Lung microvascular endothelial cell (primary cell): ENCODE measurements at regions not wholly inside any gene's neighbourhood (a gene's known extent, or its start where the extent isn't known, plus 50 kb on each side); places are given as distances from the start of the nearest gene placed in this dataset.

ENCODE experiments used
- DNase-seq, 2 donors: peaks; one replicate each; pipeline versions ENCODE4 v3.0.0 to v3.0.0-alpha.2; 2010; ENCODE audit warnings: low read depth in 2 of 2

DNA sequence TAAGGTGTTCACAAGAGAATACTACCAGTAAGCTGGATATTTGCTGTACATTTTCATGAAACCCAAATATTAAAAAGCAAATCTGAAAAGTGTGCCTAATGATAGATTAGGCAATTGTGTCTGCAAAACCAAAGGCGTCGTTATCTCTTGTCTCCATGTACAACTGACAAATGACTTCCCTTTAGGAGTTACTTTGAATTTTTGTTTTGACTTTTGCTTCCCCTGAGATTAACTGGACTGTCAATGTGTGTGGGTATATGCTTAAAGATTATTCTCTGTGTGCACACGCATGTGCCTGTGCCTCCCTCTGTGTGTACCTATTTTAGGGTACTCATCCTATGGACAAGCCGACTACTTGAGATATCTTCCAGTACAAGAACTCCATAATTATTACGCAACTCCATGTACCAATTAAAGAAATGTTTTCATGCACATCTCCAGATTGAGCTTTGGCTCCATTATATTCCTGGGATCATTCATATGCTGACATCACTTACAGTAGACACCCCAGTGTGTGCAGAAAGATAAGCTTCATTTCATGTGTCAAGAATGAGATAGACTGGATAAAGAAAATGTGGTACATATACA, 431.2 kb upstream of the ADAMTS9 start:
- no peak for DNase-seq

DNA sequence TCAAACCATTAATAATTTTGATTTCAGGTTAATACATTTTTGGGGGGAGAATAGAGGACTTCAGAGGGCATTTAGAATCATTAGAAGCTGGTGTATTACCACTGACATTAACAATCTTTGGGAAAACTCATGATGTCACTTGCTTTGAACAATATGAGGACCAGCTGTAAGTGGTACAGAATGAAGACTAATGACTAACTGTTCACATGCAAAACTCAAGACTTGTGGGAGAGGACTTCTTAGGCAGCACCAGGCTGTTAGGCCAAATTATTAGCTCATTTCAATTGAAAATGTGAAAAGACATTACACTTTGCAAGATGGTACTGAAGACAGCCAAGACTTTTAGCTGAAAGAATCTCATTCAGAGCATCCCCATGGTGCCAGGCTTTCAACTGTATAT, 426.2 kb upstream of the ADAMTS9 start:
- no peak for DNase-seq

DNA sequence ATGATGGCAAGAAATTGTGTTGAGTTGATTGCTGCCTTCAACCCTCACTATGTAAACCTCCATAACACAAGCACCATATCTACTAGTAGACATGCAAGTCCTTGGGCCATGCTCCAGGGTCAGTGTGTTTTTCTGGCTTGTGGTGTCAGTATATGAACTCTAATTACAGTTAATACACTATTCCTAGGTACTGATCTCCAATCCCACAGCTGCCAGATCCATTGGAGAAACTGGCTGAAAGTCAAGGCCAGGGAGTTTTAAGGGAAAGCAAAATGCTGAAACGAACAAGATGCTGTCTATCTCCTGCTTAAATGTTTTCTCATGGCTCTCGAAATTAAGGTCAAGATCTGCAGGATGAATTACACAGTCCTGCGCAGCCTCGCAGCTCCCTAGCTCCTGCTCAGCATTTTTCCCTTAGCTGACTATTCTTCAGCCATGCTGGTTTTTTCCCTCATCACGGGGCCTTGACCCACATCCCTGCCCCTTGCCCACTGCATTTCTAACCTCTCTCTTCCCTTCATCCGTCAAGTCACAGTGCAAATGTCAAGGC, 425.0 kb upstream of the ADAMTS9 start:
- no peak for DNase-seq

DNA sequence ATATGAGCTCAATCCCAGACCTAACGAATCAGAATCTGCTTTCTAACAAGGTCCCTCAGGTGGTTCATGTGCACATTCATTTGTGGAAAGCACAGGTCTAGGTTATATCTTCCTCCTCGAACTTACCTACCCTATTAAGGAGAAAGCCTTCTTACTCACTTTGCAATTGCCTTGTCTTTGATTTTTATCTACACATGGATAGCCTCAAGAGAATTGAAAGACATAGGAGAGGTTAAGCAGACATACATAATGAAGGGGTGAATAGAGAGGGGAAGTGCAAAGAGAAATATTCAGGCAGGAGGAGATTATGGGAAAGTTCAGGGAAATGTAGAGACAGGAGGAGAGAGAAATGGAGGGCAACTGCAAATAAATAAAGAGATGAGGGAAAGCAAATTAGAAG, 422.9 kb upstream of the ADAMTS9 start:
- no peak for DNase-seq

DNA sequence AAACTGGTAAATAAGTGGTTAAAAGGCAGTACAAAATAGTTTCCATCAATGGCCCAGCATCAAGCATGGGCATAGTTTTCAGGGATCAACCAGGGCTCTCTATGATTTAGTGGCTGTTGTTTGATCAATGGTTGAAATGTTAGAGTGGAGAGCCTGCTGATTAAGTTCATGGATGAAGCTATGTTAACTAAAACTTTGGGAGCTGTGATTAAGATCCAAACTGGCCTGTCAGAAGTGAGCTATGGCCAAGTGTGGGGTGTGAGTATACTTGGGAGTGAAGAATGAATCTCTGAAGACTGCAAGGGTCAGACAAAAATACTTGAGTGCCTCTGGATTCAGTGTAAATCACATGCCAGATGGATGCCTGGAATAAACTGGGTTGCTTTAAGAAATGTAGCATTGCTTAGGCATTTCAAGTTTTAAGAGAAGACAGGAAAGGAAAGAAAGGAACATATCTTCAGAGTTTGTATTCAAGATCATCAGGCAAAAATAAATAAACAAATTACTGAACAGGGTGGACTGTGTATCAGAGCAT, 422.2 kb upstream of the ADAMTS9 start:
- no peak for DNase-seq

DNA sequence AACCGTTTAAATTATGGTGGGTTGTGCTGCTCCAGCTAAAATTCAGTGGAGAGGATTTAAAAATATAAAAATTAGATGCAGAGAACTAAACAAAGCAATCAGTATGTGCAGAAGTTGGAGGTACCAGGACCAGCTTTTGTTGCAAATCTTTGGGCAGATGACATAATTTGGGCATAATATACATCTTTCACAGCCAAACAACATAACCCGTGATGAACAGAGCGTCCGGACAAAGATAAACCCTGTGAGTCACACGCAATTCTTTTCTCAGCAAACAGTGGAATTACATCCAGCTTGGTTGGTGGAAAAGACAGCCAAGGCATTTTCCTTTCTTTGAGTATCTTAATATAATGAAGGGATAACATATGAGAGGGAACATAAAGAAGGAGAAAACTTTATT, 419.4 kb upstream of the ADAMTS9 start:
- DNase-seq = peak; percentile 67 to 88

DNA sequence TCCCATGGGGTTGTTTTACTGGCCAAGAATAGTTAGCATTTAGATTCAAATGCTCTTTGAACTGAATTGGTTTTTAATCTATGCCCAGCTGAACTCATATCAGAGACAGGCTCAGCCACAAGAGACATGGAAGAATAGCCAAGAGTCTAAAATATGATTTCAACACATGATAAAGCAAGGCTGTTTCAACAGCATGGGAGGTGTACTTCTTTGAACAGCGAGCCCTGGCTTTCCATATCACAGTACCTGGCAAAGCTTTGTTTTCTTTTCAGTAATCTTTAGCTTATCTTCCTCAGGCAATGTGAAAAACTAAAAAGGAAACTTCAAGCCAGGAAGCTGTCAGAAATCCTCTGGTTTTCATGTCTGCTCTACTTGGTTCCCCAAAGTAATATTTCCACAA, 413.6 kb upstream of the ADAMTS9 start:
- peak in 1 of 2 donors; percentile 8 for DNase-seq

DNA sequence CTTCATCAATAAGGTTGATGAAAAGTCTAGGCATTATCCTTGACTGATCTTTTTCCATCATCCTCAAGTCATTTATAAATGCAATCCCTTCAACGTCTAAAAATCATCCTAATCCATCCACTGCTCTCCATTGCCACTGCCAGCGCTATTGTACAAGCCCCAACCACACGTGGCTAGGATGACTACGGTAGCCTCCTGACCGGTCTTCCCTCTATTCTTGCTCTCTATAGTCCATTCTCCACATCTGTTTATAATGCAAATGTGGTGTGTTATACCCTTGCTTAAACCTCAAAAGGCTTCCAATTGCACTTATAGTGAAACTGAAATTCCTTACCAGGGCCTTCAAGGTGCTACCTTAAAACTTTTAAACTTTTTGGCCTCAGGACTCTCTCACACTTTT, 410.6 kb upstream of the ADAMTS9 start:
- no peak for DNase-seq

DNA sequence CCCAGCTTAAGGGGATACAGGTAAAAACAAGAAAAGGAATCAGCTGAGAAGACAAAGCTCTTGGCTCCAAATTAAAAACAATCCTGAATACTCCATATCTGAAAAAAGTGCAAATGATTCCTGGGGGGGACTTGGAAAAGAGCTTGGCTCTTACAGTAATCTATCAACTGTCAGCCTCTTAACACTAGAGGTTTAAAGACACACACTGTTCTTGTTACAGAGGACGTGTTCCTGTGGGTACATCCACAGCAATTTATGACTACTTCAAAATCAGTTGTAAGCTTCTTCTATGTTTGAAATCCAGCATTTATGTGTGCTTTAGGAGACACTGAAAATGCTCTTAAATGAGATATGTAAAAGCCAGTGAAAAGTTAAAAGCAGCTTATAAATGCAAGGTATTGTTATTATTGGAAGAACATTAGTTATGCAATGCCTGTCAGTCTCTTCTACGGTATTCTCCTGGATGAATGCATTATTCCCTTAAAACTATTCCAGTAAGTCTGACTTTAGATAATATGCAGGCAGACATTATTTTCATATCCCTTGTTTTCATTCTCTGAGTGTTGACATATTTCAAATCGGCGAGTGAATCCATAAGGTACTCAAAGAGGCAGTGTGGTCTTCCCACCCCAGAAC, 408.4 kb upstream of the ADAMTS9 start:
- DNase-seq = no peak

DNA sequence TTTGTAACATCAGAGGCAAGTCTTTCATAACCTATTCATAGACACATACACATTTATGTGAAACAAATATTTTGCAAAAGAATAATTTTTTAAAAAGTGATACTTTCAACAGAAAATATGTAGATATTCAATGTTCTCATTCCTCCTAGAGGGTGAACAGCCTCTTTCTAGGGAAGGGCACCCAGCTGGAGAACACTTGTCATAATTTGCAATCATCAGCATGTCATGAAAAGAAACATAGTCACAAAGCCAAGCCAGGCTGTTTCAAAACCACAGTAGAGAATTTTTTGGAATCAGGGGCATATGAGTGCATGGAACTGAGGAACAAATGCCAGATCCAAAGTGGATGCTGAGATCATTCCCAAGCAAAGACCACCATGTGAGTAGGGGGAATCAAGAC, 406.9 kb upstream of the ADAMTS9 start:
- no peak for DNase-seq

DNA sequence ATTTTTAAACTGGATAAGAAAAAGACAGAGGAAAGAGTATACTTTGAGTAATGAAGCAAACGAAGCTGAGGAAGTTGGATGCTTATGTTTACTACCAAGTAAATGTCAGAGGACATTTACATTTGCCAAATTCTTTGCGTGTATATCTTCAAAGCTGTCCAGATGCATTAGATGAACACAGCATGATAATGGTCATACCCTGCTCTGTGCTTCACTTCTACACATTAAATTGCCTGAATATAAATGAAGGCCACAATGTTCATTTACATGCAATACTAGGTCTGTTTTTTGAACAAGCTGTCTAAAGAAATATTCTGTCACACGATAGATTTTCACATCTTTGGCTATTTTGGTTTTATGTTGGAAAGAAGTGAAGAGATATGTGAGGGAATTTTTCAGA, 405.8 kb upstream of the ADAMTS9 start:
- DNase-seq = no peak

DNA sequence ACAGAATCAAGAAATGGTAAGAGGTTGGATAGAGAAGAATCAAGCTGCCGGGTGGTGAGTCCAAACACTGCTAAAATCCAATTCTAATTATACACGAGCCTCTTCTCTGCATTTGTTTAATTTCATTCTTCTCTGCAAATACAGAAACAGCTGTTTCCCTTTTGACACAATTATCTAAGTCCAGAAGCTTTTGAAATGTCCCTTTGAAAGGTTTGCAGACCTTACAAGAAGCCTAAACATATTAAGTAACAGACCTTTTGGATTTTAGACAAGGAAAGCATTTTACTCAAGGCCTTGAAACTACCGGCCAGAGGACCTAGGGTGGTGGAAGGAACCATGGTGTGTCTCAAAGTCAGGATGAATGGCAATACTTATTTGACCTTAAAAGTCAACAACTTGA, 403.8 kb upstream of the ADAMTS9 start:
- DNase-seq = no peak

DNA sequence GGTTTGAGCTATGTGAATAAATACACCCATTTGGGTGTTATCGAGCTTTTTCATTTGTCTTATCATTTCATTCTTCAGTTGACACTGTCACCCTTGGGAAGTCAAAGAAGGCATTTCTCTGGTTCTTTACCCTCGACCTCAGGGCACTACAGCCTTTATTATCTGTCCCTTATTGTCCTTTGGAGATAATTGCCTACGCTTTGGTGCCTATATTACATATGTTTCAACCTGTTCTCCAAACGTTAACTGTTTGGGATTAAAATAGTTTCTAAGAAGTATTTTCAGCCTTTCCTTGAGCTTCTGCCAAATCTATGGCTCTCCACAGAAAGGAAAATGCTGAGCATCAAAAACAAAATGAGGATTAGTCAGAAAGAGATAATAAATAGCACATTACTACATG, 395.4 kb upstream of the ADAMTS9 start:
- peak in 1 of 2 donors; percentile 49 for DNase-seq

DNA sequence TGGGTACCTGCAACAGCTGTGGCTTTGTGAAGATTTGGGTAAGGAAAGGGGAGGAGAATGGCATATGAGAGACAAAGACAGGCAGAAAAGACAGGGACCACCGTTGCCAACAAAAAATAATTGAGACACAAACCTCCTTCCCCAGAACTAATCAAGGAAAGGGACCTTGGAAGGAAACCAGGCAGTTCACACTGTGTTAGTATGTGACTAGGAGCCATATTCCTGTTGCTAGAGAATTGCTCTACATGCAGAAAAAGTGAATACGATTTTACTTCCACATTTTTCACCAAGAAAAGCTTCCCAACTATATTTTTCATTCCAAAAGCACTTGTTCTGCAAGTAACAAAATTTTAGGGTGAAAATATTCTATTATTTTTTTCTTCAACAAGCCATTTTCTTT, 393.7 kb upstream of the ADAMTS9 start:
- DNase-seq = no peak

DNA sequence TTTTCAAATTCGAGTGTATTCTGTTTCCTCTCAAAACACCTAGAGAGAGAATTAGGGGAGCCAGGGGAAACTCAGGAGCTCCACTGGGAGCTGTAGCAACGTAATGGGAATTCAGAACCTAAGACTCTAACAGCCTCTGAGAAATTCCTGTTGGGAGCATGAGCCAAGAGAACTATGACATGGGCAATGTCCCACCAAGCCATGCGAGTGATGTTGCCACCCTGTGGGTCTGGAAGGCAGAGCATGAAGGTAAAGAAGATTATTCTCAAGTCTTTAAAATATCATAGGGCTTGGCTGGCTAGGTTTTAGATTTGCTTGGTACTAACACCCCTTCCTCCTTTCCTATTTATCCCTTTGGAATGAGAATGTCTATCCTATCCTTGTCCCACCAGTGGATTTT, 392.6 kb upstream of the ADAMTS9 start:
- DNase-seq = peak in 1 of 2 donors; percentile 29

DNA sequence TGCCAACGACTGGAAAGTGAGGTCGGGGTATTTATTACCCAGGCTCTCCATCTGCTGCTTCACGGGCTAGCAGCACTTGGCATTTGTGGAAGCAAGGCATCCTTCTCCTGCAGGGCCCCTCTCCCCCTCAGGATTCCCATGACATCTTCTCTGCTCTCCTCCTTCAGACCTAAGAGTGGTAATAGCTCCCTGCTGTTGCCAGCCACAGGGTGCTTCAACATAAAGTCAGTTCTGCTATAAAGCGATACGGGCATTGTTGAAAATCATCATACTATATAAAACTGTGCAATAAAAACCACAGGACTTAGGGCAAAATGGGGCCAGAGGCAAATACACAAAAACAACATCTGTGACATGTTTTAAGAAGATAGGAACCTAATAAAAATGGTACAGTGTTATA, 391.8 kb upstream of the ADAMTS9 start:
- no peak for DNase-seq

DNA sequence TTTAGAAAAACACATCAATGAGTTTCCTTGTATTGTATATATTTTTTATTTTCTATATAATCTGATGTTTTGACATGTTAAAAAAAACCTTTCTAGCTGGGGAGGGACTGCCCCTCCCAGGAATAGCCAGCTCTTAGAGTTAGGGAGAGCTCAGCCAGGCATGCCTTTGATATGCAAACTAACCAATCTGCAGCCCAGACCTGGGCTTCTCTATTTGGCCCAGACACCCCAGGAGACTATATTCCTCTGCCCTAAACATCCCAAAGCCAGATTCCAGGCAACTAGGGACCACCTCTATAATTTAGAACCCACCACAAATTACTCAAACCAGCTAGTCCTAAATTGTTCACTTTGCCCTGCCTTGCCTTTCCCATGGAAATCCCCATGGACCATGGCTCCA, 390.9 kb upstream of the ADAMTS9 start:
- DNase-seq = no peak

DNA sequence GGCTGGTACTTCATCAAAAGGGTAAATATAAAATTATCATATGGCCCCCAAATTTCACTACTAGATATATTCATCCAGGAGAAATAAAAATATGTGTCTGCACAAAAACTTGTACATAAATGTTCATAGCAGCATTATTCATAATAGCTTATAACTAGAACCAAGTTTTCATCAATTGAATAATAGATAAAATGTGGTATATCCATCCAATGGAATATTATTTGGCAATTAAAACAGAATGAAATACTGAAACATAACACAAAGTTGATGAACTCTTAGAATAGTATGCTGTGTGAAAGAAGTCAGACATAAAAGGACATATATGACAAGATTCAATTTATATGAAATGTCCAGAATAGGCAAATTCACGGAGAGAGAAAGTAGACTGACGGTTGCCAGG, 389.3 kb upstream of the ADAMTS9 start:
- DNase-seq = no peak

DNA sequence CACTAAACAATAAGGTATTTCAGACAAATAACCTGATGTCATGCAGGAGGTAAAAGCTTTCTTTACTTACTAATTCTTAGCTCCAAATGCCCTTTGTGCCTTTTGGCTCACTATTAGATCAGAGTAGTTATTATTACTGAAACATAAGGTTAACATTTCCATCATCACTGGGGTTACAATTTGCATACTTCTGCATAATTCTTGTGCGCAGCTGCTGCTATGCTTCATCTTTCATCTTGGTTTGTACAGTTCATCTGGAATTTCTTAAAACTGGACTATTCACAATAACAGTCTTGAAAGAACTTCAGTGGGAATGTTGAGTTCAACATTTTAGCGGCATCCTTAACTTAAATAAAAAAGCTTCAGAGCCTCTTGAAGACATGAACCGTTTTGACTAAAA, 383.2 kb upstream of the ADAMTS9 start:
- no peak for DNase-seq

DNA sequence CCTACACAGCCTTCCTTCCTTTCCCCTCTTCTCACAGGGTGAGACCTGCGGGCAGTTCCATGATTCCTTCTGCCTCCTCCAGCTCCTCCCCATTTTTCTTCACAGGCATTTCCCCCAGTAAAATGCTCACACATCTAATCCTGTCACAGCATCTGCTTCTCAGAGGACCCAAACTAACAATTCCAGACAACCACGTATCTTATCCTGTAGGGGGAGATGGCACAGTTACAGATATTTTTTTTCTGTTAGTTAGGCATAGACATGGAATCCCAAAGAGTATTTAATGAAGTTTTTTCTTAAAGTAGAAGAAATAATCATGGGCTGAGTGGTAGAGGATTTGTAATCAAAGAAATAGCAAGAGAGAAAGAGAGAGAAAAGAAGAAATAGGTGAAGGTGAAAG, 373.1 kb upstream of the ADAMTS9 start:
- DNase-seq = no peak

DNA sequence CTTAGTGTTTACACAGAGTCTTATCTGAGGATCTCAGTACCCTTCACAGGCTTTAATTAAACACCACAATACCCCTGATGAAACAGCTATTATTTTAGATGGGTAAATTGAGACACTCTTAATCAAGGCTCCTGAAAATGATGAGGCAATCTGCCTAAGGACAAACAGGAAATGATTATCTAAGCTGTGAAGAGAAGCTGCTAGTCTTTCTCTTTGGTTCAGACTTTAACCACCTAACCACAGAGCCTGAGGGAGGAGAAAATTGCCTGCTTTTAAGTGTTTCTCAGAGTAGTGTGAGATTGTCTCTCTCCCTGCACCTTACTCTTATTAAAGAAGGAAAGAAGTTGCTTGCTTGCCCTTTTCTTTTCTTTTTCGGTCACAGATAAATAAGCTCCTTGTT, 364.3 kb upstream of the ADAMTS9 start:
- peak in 1 of 2 donors; percentile 3 for DNase-seq

DNA sequence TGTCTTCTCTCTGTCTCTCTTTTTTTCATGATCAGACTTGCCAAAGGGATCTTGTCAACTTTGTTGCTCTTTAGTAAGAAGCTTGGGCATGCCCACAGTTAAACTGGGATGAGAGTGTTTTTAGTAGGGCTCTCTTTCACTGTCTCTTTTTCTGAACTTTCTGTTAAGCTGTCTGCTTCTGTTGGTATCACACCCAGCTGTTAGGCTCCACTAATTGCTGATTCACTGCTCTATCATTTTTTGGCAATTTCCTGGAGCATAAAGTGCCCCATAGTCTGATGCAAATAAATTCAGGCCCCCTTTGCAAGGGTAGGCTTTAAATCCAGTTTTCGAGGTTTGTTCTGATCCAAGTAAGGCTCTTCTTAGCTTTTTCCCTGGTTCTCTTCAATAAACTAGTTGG, 360.4 kb upstream of the ADAMTS9 start:
- DNase-seq = no peak

DNA sequence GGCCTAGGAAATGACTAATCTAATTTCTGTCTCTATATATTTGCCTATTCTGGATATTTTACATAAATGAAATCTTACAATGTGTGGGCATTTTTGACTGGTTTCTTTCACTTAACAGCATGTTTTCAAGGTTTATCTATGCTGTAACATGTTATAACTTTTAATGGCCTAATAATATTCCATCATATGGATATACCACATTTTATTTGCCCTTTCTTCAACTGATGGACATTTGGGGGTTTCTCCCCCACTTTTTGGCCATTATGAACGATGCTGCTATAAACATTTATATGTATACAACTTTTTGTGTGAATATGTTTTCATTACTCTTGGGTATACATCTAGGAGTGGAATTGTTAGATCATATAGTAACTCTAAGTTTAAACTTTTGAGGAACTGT, 357.3 kb upstream of the ADAMTS9 start:
- DNase-seq = no peak
